ENCODE measurements at regions not wholly inside any gene's neighbourhood (a gene's known extent, or its start where the extent isn't known, plus 50 kb on each side); places are given as distances from the start of the nearest gene placed in this dataset.

- ChIA-PET CTCF (no interaction called here), POLR2A (ENCODE audit: unreplicated experiment) (no interaction called here)
- no TSS peak for BruUV-seq (replicated peaks)
Measured at GRCh38 chr9:11577522-11577921, 964.7 kb upstream of the PTPRD start.

GRCh38 chr9:11595756-11596155 lies 983.0 kb upstream of the PTPRD start:
- DNase-seq: no peak
- Histone ChIP-seq H3K36me3 (ENCODE audit: low read depth) (no peaks in the 10 kb centered on the region), H2AFZ (no peak overlapping the region), H3K27ac (no peak overlapping the region), H3K4me2 (no peak overlapping the region), H4K20me1 (ENCODE audit: insufficient read depth) (no peaks in the 10 kb centered on the region), H3K4me1 (replicated peaks; ENCODE audit: insufficient read depth) (no peaks in the 10 kb centered on the region), H3K4me3 (no peak overlapping the region), H3K27me3 (ENCODE audit: insufficient read depth, low read depth) (no peaks in the 10 kb centered on the region), H3K9me2 (ENCODE audit: insufficient read depth) (no peaks in the 10 kb centered on the region), H3F3A (ENCODE audit: insufficient read depth, low read depth) (no peaks in the 10 kb centered on the region), H3K9me3 (ENCODE audit: insufficient read depth, low read depth) (no peaks in the 10 kb centered on the region), H3K79me2 (ENCODE audit: low read depth) (no peaks in the 10 kb centered on the region)
- POLR2A ChIA-PET (ENCODE audit: unreplicated experiment): no interaction called here
- intact Hi-C loops (cut with micrococcal nuclease; ENCODE audit: unreplicated experiment): no loop called here
- TF ChIP-seq CTCF (conservative IDR thresholded peaks at IDR 0.05) (no peak), EZH2 (IDR thresholded peaks at IDR 0.05; ENCODE audit: low read depth) (no peak)
- CTCF ChIA-PET: no interaction called here
- BruUV-seq (replicated peaks): no TSS peak

More at GRCh38 chr9:11577522-11577921, 964.7 kb upstream of the PTPRD start:
- no peak for TF ChIP-seq EZH2 (IDR thresholded peaks at IDR 0.05; ENCODE audit: low read depth)
- no peak for TF ChIP-seq CTCF (conservative IDR thresholded peaks at IDR 0.05)
- H3F3A ChIP-seq (ENCODE audit: insufficient read depth, low read depth): no peaks in the 10 kb centered on the region
- no peak overlapping the region for H2AFZ ChIP-seq
- no peaks in the 10 kb centered on the region for H3K27me3 ChIP-seq (ENCODE audit: insufficient read depth, low read depth)
- DNase-seq: no peak
- H3K4me1 ChIP-seq (replicated peaks; ENCODE audit: insufficient read depth): no peaks in the 10 kb centered on the region
- intact Hi-C loops (cut with micrococcal nuclease; ENCODE audit: unreplicated experiment): no loop called here
- H3K79me2 ChIP-seq (ENCODE audit: low read depth): no peaks in the 10 kb centered on the region
- no peaks in the 10 kb centered on the region for H3K9me2 ChIP-seq (ENCODE audit: insufficient read depth)
- H4K20me1 ChIP-seq (ENCODE audit: insufficient read depth): no peaks in the 10 kb centered on the region
- H3K4me2 ChIP-seq: no peak overlapping the region
- H3K4me3 ChIP-seq: no peak overlapping the region
- no peak overlapping the region for H3K27ac ChIP-seq
- no peaks in the 10 kb centered on the region for H3K36me3 ChIP-seq (ENCODE audit: low read depth)
- no peaks in the 10 kb centered on the region for H3K9me3 ChIP-seq (ENCODE audit: insufficient read depth, low read depth)

GRCh38 chr9:11618241-11618805 lies 1005.5 kb upstream of the PTPRD start:
- Histone ChIP-seq H4K20me1 (ENCODE audit: insufficient read depth) (no peaks in the 10 kb centered on the region), H3K9me3 (ENCODE audit: insufficient read depth, low read depth) (no peaks in the 10 kb centered on the region), H3K4me3 (no peak overlapping the region), H3K4me1 (replicated peaks; ENCODE audit: insufficient read depth) (no peaks in the 10 kb centered on the region), H3K27me3 (ENCODE audit: insufficient read depth, low read depth) (no peaks in the 10 kb centered on the region), H3K79me2 (ENCODE audit: low read depth) (no peaks in the 10 kb centered on the region), H3K4me2 (no peak overlapping the region), H3K9me2 (ENCODE audit: insufficient read depth) (no peaks in the 10 kb centered on the region), H3F3A (ENCODE audit: insufficient read depth, low read depth) (no peaks in the 10 kb centered on the region), H2AFZ (no peak overlapping the region), H3K27ac (no peak overlapping the region), H3K36me3 (ENCODE audit: low read depth) (no peaks in the 10 kb centered on the region)
- TF ChIP-seq EZH2 (IDR thresholded peaks at IDR 0.05; ENCODE audit: low read depth) (no peak), CTCF (conservative IDR thresholded peaks at IDR 0.05) (no peak)
- intact Hi-C loops (cut with micrococcal nuclease; ENCODE audit: unreplicated experiment): no loop called here
- CTCF ChIA-PET: no interaction called here
- no peak for DNase-seq
- POLR2A ChIA-PET (ENCODE audit: unreplicated experiment): no interaction called here
- no TSS peak for BruUV-seq (replicated peaks)

Data from PC-9 (cell line).